SK-N-SH treated with all-trans-retinoic acid at 6 μM for 48 hours (cell line): ENCODE measurements at regions not wholly inside any gene's neighbourhood (a gene's known extent, or its start where the extent isn't known, plus 50 kb on each side); places are given as distances from the start of the nearest gene placed in this dataset.

Experiments
- CSDC2 ChIP-seq: fragments of 250-450 bp; sonication (Bioruptor Pico); IDR thresholded peaks from 2 replicates; pipeline ENCODE4 v1.5.0; 2020; ENCODE audit warnings: mild to moderate bottlenecking, moderate library complexity
- ISL1 ChIP-seq: fragments of 250-450 bp; sonication (Bioruptor Pico); IDR thresholded peaks from 2 replicates; pipeline ENCODE4 v2.1.2; 2022; ENCODE audit warnings: mild to moderate bottlenecking, moderate library complexity
- RARB ChIP-seq: fragments of 250-450 bp; sonication (Bioruptor Pico); IDR thresholded peaks from 2 replicates; pipeline ENCODE4 v1.8.0; 2021; ENCODE audit warnings: mild to moderate bottlenecking, moderate library complexity
- ZC3H10 ChIP-seq: fragments of 250-450 bp; sonication (Bioruptor Pico); IDR thresholded peaks from 2 replicates; pipeline ENCODE4 v1.5.1; 2021; ENCODE audit warnings: mild to moderate bottlenecking, moderate library complexity
- ZFP30 ChIP-seq: fragments of 450-650 bp; formaldehyde crosslinking; IDR thresholded peaks from 2 replicates; pipeline ENCODE4 v1.5.0; 2022; ENCODE audit warnings: mild to moderate bottlenecking, moderate library complexity
- ZNF70 ChIP-seq: fragments of 450-650 bp; formaldehyde crosslinking; IDR thresholded peaks from 2 replicates; pipeline ENCODE4 v1.5.0; 2020; ENCODE audit warnings: mild to moderate bottlenecking, moderate library complexity
- TF ChIP-seq, protein P1 (sequence below): fragments of 250-450 bp; sonication (Bioruptor Pico); IDR thresholded peaks from 2 replicates; pipeline ENCODE4 v1.5.1; 2020; ENCODE audit warnings: low read depth, mild to moderate bottlenecking, moderate library complexity

DNA sequence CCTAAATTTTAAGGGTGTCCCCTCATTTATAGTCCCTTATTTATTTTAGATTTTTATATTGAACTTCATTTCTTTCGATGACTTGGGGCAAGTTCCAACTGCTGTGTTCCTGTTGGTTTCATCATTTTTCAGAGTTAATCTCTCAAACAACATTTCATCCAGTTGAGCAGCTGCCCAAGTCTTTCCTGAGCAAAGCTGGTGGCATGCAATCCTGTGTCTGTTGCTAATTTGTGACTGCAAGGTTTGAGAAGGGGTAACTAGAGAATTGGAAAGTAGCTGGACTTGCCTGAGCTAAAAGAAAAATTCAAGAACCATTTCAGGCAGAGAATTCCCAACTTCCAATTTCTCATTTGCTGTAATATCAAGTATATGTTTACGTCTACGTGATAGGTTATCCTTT lies 881.5 kb upstream of the SLC35B3 start:
- TF ChIP-seq ZFP30 = no peak
- TF ChIP-seq ISL1 (CRISPR knock-in tag) = no peak
- TF ChIP-seq RARB = no peak
- no peak for TF ChIP-seq ZC3H10 (CRISPR knock-in tag)
- TF ChIP-seq, protein P1, sequence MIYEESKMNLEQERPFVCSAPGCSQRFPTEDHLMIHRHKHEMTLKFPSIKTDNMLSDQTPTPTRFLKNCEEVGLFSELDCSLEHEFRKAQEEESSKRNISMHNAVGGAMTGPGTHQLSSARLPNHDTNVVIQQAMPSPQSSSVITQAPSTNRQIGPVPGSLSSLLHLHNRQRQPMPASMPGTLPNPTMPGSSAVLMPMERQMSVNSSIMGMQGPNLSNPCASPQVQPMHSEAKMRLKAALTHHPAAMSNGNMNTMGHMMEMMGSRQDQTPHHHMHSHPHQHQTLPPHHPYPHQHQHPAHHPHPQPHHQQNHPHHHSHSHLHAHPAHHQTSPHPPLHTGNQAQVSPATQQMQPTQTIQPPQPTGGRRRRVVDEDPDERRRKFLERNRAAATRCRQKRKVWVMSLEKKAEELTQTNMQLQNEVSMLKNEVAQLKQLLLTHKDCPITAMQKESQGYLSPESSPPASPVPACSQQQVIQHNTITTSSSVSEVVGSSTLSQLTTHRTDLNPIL (CRISPR knock-in tag) = no peak
- no peak for TF ChIP-seq CSDC2 (CRISPR knock-in tag)
- no peak for TF ChIP-seq ZNF70 (CRISPR knock-in tag)
